Esophagus muscularis mucosa (tissue), 4 donors: ENCODE measurements at regions not wholly inside any gene's neighbourhood (a gene's known extent, or its start where the extent isn't known, plus 50 kb on each side); places are given as distances from the start of the nearest gene placed in this dataset.

Source experiments
- DNase-seq: peaks from one replicate; pipeline ENCODE4 v3.0.0-alpha.2; 2017; ENCODE audit errors: extremely low spot score
- H3K27ac ChIP-seq, 4 donors: fragments of 200-600 bp; sonication (generic); replicated peaks in 1 of 4; 1 replicate in 3 of 4; 2 replicates in 1 of 4; pipeline ENCODE4 v1.5.1; 2016 to 2019; ENCODE audit warnings: mild to moderate bottlenecking in 1 of 4
- H3K27me3 ChIP-seq, 4 donors: fragments of 200-600 bp; sonication (generic); one replicate each; pipeline versions ENCODE4 v1.5.1 to v1.6.0; 2016 to 2019
- H3K36me3 ChIP-seq, 4 donors: fragments of 200-600 bp; sonication (generic); one replicate each; pipeline ENCODE4 v1.5.1; 2016 to 2019
- H3K4me1 ChIP-seq, 4 donors: fragments of 200-600 bp; sonication (generic); one replicate each; pipeline ENCODE4 v1.5.1; 2016 to 2019
- H3K4me3 ChIP-seq, 4 donors: fragments of 200-600 bp; sonication (generic); 1 replicate in 2 of 4; 2 replicates in 2 of 4; pipeline ENCODE4 v1.5.1; 2016 to 2019; ENCODE audit warnings: mild to moderate bottlenecking in 4 of 4, moderate library complexity in 1 of 4
- H3K9me3 ChIP-seq, 4 donors: fragments of 200-600 bp; sonication (generic); 1 replicate in 3 of 4; 2 replicates in 1 of 4; pipeline ENCODE4 v1.5.1; 2016 to 2019
- EP300 ChIP-seq: sonication (generic); formaldehyde crosslinking; IDR thresholded peaks from one replicate; pipeline ENCODE4 v1.6.1; 2017; ENCODE audit warnings: antibody characterized with exemption
- POLR2A ChIP-seq: fragments of 450-650 bp; IDR thresholded peaks from one replicate; pipeline ENCODE4 v1.6.1; 2017; ENCODE audit warnings: antibody characterized with exemption, moderate library complexity, mild to moderate bottlenecking, low read depth
- POLR2AphosphoS5 ChIP-seq, 2 donors: sonication (generic); formaldehyde crosslinking; IDR thresholded peaks; one replicate each; pipeline ENCODE4 v1.6.1; 2017; ENCODE audit warnings: antibody characterized with exemption in 2 of 2
- WGBS: methylation state at CpG from one replicate; pipeline ENCODE4 v1.1.5; 2018; 5-methylcytosine and 5-hydroxymethylcytosine counted together
- intact Hi-C: fragments of 100-400 bp; cut with DNase I; formaldehyde crosslinking; loops from one replicate; pipeline ENCODE4 v1.15.1; 2023
- TF ChIP-seq, protein P1 (sequence below), 3 experiments: fragments of 200-600 bp in 2 of 3; fragments of 450-650 bp in 1 of 3; sonication (generic) in 2 of 3; IDR thresholded peaks; one replicate each; pipeline ENCODE4 v1.5.1; 2017 to 2019; ENCODE audit warnings: antibody characterized with exemption in 3 of 3, mild to moderate bottlenecking in 2 of 3, moderate library complexity in 1 of 3

DNA sequence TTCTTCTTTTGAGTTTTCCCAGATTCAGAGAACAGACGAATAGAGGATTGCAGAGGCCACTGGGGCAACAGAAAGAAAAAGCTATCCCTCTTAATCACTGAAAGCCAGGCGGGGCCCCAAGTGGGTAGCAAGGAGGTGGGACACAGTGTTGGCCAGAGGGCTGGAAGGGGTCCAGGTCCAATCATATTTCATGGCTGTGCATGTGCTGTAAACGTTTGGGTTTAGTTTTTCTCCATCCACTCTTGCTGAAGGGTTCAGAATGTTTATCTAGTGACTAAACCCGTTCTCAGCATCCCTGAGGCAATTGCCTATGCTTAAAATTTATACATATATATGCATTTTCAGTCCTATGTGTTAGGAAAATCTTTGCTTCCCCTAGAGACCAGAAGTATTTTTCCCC is 99.4 kb upstream of the EPHA4 start:
- intact Hi-C loops, result no loop called here
- TF ChIP-seq, protein P1, sequence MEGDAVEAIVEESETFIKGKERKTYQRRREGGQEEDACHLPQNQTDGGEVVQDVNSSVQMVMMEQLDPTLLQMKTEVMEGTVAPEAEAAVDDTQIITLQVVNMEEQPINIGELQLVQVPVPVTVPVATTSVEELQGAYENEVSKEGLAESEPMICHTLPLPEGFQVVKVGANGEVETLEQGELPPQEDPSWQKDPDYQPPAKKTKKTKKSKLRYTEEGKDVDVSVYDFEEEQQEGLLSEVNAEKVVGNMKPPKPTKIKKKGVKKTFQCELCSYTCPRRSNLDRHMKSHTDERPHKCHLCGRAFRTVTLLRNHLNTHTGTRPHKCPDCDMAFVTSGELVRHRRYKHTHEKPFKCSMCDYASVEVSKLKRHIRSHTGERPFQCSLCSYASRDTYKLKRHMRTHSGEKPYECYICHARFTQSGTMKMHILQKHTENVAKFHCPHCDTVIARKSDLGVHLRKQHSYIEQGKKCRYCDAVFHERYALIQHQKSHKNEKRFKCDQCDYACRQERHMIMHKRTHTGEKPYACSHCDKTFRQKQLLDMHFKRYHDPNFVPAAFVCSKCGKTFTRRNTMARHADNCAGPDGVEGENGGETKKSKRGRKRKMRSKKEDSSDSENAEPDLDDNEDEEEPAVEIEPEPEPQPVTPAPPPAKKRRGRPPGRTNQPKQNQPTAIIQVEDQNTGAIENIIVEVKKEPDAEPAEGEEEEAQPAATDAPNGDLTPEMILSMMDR (IDR thresholded peaks at IDR 0.05), result no peak
- TF ChIP-seq POLR2A (no peak), EP300 (no peak), POLR2AphosphoS5 (IDR thresholded peaks at IDR 0.05) (no peak)
- DNase-seq, result no peak
- Histone ChIP-seq H3K27ac (no peak overlapping the region), H3K4me3 (no peak overlapping the region), H3K4me1 (no peaks in the 10 kb centered on the region), H3K9me3 (no peaks in the 10 kb centered on the region), H3K27me3 (no peaks in the 10 kb centered on the region), H3K36me3 (no peaks in the 10 kb centered on the region)
- WGBS, result 33% methylated on average over 4 of the region's 4 CpGs

DNA sequence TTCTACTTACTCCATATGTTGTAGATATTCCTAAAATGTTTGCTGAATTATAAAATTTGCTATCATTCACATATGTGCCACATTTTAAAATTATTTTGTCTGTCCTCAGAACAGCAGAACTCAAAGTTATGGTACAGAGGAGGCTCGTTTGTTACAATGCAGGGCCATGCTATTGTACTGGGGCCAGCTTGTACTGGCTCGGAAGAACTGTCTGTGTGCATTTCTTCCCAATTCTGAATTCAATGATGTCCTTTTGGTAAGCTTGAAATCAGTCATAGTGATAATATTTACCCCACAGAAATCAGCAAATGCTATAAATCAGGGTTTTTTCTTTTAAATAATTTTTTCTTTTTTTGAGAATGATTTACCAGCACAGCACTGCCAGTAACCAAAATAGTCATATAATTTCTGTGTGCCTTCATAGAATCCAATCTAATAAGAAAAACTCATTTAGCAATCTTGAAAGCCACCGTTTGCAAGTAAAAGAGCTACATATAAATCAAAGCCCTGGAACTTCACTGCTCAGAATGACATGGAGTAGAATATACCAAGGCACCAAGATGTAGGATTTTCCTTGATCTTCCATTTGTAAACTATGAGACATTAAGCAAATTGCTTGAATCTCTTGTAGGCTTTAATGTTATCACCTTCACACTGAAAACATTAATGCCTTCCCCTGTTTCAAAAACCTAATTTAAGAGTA is 90.7 kb upstream of the EPHA4 start:
- intact Hi-C loops, result no loop called here
- no peaks in the 10 kb centered on the region for H3K4me1 ChIP-seq
- H3K9me3 ChIP-seq, result no peaks in the 10 kb centered on the region
- TF ChIP-seq EP300 (no peak), POLR2A (no peak)
- TF ChIP-seq, protein P1 (IDR thresholded peaks at IDR 0.05), result no peak
- DNase-seq, result no peak
- WGBS, result 67% methylated on average over 3 of the region's 3 CpGs
- H3K27ac ChIP-seq, result no peak overlapping the region
- no peaks in the 10 kb centered on the region for H3K27me3 ChIP-seq
- H3K36me3 ChIP-seq, result no peaks in the 10 kb centered on the region
- no peak overlapping the region for H3K4me3 ChIP-seq

DNA sequence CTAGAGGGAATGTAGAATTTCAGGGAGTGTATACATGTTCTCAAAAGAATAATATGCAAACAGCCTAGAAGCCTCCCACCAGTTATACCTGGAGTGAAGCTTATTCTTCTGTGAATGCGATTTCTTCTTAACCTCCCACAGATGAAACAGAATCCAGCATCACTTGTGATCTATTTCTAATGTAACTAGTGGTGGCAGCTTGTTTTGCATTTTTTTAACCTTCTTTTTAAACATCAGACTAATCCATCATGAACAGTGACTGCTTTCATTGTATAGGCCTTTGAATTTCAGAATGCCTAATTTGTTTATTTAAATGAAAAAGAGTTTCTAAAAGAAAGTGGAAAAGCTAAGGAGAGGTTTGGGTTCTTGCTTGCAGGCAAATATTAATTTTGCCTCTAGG is 85.7 kb upstream of the EPHA4 start:
- Histone ChIP-seq H3K4me3 (no peak overlapping the region), H3K9me3 (no peaks in the 10 kb centered on the region), H3K27ac (no peak overlapping the region), H3K27me3 (no peaks in the 10 kb centered on the region), H3K36me3 (no peaks in the 10 kb centered on the region), H3K4me1 (no peaks in the 10 kb centered on the region)
- 37% methylated on average over 1 of the region's 1 CpG for WGBS
- no peak for DNase-seq
- TF ChIP-seq, protein P1 (IDR thresholded peaks at IDR 0.05), result no peak
- TF ChIP-seq POLR2A, result no peak
- TF ChIP-seq EP300, result no peak
- no peak for TF ChIP-seq POLR2AphosphoS5 (IDR thresholded peaks at IDR 0.05)
- intact Hi-C loops, result no loop called here

DNA sequence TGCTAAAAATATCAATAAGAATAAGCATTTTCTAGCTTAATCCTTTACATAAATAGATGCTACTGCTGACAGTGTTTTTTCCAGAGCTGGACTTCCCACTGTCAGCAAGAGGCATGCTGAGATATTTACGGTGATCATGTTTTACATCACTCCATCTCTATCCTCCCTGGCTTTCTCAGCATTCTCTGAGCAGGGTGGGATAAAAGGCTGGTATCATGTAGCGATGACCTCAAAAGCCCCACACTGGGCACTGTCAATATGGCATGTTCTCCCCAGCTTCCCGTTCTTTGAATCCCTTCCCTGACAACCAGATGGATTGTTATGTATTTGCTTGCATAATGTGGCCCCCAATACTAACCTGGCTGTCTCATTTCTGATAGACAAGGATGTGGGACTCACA is 83.2 kb upstream of the EPHA4 start:
- TF ChIP-seq EP300, result no peak
- TF ChIP-seq, protein P1 (IDR thresholded peaks at IDR 0.05), result no peak
- TF ChIP-seq POLR2AphosphoS5 (IDR thresholded peaks at IDR 0.05), result no peak
- no peak for TF ChIP-seq POLR2A
- H3K36me3 ChIP-seq, result no peaks in the 10 kb centered on the region
- no peak for DNase-seq
- H3K4me1 ChIP-seq, result no peaks in the 10 kb centered on the region
- 68% methylated on average over 3 of the region's 3 CpGs for WGBS
- intact Hi-C loops, result no loop called here
- H3K9me3 ChIP-seq, result no peaks in the 10 kb centered on the region
- H3K27ac ChIP-seq, result no peak overlapping the region
- no peak overlapping the region for H3K4me3 ChIP-seq
- no peaks in the 10 kb centered on the region for H3K27me3 ChIP-seq

DNA sequence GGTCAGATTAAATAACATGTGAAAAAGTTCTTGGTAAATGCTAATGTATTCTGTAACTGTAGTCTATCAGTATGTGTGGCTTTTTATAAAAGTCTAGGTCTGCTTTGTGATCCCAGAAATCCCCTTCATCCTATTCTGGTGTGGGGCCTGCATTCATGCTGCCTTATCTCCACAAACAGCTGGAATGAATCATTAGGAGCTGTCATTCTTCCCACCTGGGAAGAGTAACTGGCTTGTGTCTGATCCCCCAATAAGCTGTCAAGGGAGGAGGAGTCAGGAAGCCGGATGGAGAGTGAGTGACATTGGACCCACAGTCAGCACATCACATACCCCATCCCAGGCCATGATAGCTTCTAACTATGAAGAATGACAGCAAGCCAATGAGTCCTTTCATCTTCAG is 81.1 kb upstream of the EPHA4 start:
- no peak for DNase-seq
- Histone ChIP-seq H3K27me3 (no peaks in the 10 kb centered on the region), H3K36me3 (no peaks in the 10 kb centered on the region), H3K27ac (no peak overlapping the region), H3K9me3 (no peaks in the 10 kb centered on the region), H3K4me1 (no peaks in the 10 kb centered on the region), H3K4me3 (no peak overlapping the region)
- intact Hi-C loops, result no loop called here
- TF ChIP-seq, protein P1 (IDR thresholded peaks at IDR 0.05), result no peak
- TF ChIP-seq POLR2AphosphoS5 (IDR thresholded peaks at IDR 0.05), result no peak
- TF ChIP-seq POLR2A, result no peak
- TF ChIP-seq EP300, result no peak
- 60% methylated on average over 1 of the region's 1 CpG for whole genome bisulfite sequencing
